ENCODE measurements at regions not wholly inside any gene's neighbourhood (a gene's known extent, or its start where the extent isn't known, plus 50 kb on each side); places are given as distances from the start of the nearest gene placed in this dataset.

GRCh38 chr10:25661632-25662031 lies 272.4 kb upstream of the MYO3A start:
- no peak for DNase-seq (ENCODE audit: low spot score)

- no peak for DNase-seq (ENCODE audit: low spot score)
Measured at GRCh38 chr10:25666276-25666675, 267.8 kb upstream of the MYO3A start.

- DNase-seq (ENCODE audit: low spot score): no peak
Measured at GRCh38 chr10:25675204-25675603, 258.8 kb upstream of the MYO3A start.

- no peak for DNase-seq (ENCODE audit: low spot score)
Measured at GRCh38 chr10:25675615-25676014, 258.4 kb upstream of the MYO3A start.

GRCh38 chr10:25678220-25678619 lies 255.8 kb upstream of the MYO3A start:
- DNase-seq (ENCODE audit: low spot score): no peak

GRCh38 chr10:25678666-25679065 lies 255.4 kb upstream of the MYO3A start:
- DNase-seq (ENCODE audit: low spot score): no peak

GRCh38 chr10:25682203-25682851 lies 251.7 kb upstream of the MYO3A start:
- DNase-seq (ENCODE audit: low spot score): no peak

GRCh38 chr10:25683344-25683743 lies 250.7 kb upstream of the MYO3A start:
- DNase-seq (ENCODE audit: low spot score): no peak

GRCh38 chr10:25687521-25687920 lies 246.5 kb upstream of the MYO3A start:
- no peak for DNase-seq (ENCODE audit: low spot score)

GRCh38 chr10:25689346-25690100 lies 244.5 kb upstream of the MYO3A start:
- DNase-seq (ENCODE audit: low spot score): no peak

GRCh38 chr10:25692761-25693160 lies 241.3 kb upstream of the MYO3A start:
- DNase-seq (ENCODE audit: low spot score): no peak

- DNase-seq (ENCODE audit: low spot score): no peak
Measured at GRCh38 chr10:25694206-25694933, 239.7 kb upstream of the MYO3A start.

GRCh38 chr10:25694971-25695370 lies 239.1 kb upstream of the MYO3A start:
- DNase-seq (ENCODE audit: low spot score): no peak

- no peak for DNase-seq (ENCODE audit: low spot score)
Measured at GRCh38 chr10:25695586-25695985, 238.4 kb upstream of the MYO3A start.

- DNase-seq (ENCODE audit: low spot score): no peak
Measured at GRCh38 chr10:25696013-25696708, 237.9 kb upstream of the MYO3A start.

- DNase-seq (ENCODE audit: low spot score): no peak
Measured at GRCh38 chr10:25697412-25697811, 236.6 kb upstream of the MYO3A start.

GRCh38 chr10:25698638-25699037 lies 235.4 kb upstream of the MYO3A start:
- DNase-seq (ENCODE audit: low spot score): no peak

- no peak for DNase-seq (ENCODE audit: low spot score)
Measured at GRCh38 chr10:25699631-25700030, 234.4 kb upstream of the MYO3A start.

GRCh38 chr10:25701652-25702051 lies 232.4 kb upstream of the MYO3A start:
- no peak for DNase-seq (ENCODE audit: low spot score)

GRCh38 chr10:25704622-25705021 lies 229.4 kb upstream of the MYO3A start:
- DNase-seq (ENCODE audit: low spot score): no peak

GRCh38 chr10:25707572-25707971 lies 226.5 kb upstream of the MYO3A start:
- DNase-seq (ENCODE audit: low spot score): no peak

GRCh38 chr10:25707976-25708671 lies 225.9 kb upstream of the MYO3A start:
- DNase-seq (ENCODE audit: low spot score): no peak

Measured in CD4-positive, alpha-beta T cell treated with Interleukin-15 for 4 hours (primary cell).